ENCODE measurements at regions not wholly inside any gene's neighbourhood (a gene's known extent, or its start where the extent isn't known, plus 50 kb on each side); places are given as distances from the start of the nearest gene placed in this dataset.

DNA sequence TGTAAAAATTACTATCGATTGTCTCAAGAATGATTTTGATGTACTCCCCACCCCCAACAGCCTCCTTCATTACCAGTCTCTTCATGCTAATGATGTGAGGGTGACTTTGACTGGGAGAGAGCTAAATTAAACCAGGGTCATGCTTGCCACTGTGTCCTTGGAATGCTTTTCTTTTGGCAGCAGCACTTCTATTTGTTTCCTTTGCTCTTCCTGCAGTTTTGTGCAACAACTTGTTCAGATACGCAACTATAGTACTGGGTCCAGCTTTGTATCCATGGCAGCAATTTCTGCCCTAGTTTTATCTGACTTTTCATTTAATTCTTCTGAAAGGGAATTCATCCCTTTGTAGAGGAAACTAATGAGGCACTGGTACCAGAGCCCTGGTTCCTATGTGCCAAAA is 2792.1 kb downstream of the PCDH9 start:
- Histone ChIP-seq H3K9me3 (no peaks in the 10 kb centered on the region), H3K27ac (no peak overlapping the region), H3K36me3 (no peaks in the 10 kb centered on the region), H3K4me3 (no peak overlapping the region), H3K27me3 (no peaks in the 10 kb centered on the region), H3K4me1 (no peaks in the 10 kb centered on the region)
- TF ChIP-seq, protein P1, sequence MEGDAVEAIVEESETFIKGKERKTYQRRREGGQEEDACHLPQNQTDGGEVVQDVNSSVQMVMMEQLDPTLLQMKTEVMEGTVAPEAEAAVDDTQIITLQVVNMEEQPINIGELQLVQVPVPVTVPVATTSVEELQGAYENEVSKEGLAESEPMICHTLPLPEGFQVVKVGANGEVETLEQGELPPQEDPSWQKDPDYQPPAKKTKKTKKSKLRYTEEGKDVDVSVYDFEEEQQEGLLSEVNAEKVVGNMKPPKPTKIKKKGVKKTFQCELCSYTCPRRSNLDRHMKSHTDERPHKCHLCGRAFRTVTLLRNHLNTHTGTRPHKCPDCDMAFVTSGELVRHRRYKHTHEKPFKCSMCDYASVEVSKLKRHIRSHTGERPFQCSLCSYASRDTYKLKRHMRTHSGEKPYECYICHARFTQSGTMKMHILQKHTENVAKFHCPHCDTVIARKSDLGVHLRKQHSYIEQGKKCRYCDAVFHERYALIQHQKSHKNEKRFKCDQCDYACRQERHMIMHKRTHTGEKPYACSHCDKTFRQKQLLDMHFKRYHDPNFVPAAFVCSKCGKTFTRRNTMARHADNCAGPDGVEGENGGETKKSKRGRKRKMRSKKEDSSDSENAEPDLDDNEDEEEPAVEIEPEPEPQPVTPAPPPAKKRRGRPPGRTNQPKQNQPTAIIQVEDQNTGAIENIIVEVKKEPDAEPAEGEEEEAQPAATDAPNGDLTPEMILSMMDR (IDR thresholded peaks at IDR 0.05 in 4 of 5, conservative IDR thresholded peaks at IDR 0.05 in 1 of 5), result no peak
- no peak for TF ChIP-seq POLR2A (IDR thresholded peaks at IDR 0.05)
- no peak for ATAC-seq
- intact Hi-C loops (cut with DNase I; ENCODE audit: low total_unique reads) (no loop called here), in situ Hi-C loops (cut with MboI; ENCODE audit: low sequenced_read_pairs in 4 of 4) (no loop called here)
- DNase-seq, result no peak

DNA sequence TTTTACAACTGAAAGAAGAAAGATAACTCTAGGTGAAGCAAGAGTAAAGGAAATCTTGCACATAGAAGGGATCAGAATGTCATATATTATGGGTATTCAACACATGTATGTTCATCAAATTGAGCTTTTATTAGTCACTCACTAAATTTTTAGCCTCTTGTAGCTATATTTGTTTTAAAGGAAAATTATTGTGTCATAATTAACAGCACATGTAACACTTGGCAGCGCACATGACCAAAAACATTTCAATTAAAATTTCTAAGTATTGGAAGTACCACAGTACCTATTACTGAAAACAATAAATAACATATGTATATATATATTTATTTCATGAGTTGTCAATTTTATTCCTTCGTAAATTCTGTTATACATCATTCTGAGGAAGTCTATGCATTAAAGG is 2800.4 kb downstream of the PCDH9 start:
- in situ Hi-C loops (cut with MboI; ENCODE audit: low sequenced_read_pairs in 4 of 4) (no loop called here), intact Hi-C loops (cut with DNase I; ENCODE audit: low total_unique reads) (no loop called here)
- no peaks in the 10 kb centered on the region for H3K27me3 ChIP-seq
- no peak overlapping the region for H3K4me3 ChIP-seq
- H3K4me1 ChIP-seq, result no peaks in the 10 kb centered on the region
- no peaks in the 10 kb centered on the region for H3K36me3 ChIP-seq
- ATAC-seq (no peak), DNase-seq (no peak)
- no peaks in the 10 kb centered on the region for H3K9me3 ChIP-seq
- TF ChIP-seq, protein P1 (IDR thresholded peaks at IDR 0.05 in 4 of 5, conservative IDR thresholded peaks at IDR 0.05 in 1 of 5), result no peak
- no peak for TF ChIP-seq POLR2A (IDR thresholded peaks at IDR 0.05)
- no peak overlapping the region for H3K27ac ChIP-seq

DNA sequence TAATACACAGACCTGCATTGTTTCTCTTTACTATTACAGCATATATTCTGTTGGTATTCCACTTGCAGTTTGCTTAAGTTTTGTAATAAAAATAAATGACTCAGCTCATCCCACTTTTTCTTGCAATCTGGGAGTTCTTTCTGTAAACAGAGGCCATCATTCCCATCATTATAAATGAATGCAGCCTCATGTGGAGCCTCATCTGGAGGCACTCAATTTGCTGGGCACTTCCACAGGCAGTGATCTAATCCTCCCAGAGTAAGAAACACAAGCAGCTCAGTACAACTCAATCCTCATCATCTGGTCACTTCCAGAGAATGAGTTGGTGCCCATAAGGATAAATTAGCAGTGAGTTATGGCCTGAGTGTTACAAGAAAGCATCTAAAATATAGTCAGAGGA is 2801.9 kb downstream of the PCDH9 start:
- intact Hi-C loops (cut with DNase I; ENCODE audit: low total_unique reads), result no loop called here
- in situ Hi-C loops (cut with MboI; ENCODE audit: low sequenced_read_pairs in 4 of 4), result no loop called here
- Histone ChIP-seq H3K36me3 (no peaks in the 10 kb centered on the region), H3K4me1 (no peaks in the 10 kb centered on the region), H3K27ac (no peak overlapping the region), H3K27me3 (no peaks in the 10 kb centered on the region), H3K9me3 (no peaks in the 10 kb centered on the region), H3K4me3 (no peak overlapping the region)
- TF ChIP-seq, protein P1 (IDR thresholded peaks at IDR 0.05 in 4 of 5, conservative IDR thresholded peaks at IDR 0.05 in 1 of 5), result no peak
- TF ChIP-seq POLR2A (IDR thresholded peaks at IDR 0.05), result no peak
- ATAC-seq, result no peak
- no peak for DNase-seq

DNA sequence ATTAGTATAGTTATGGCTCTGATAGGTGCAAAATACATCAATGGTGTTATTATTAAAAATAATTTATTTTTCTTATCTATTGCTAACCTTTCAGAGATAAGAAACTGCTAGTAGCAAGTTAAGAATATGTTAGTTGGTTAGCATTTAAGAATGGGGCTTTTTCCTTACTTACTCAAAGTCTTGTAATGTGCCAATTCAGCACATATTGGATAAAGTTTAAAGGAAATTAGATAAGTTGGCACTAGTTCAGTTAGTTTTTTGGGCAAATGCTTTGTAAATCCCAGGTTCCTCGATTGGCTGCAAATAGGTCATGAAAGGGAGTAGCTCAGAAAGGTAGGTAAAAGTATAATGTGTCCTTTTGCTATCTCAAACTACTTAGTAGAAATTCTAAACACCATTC is 2806.7 kb downstream of the PCDH9 start:
- H3K9me3 ChIP-seq, result no peaks in the 10 kb centered on the region
- no peak overlapping the region for H3K4me3 ChIP-seq
- DNase-seq (no peak), ATAC-seq (no peak)
- intact Hi-C loops (cut with DNase I; ENCODE audit: low total_unique reads) (no loop called here), in situ Hi-C loops (cut with MboI; ENCODE audit: low sequenced_read_pairs in 4 of 4) (no loop called here)
- H3K27ac ChIP-seq, result no peak overlapping the region
- H3K36me3 ChIP-seq, result no peaks in the 10 kb centered on the region
- no peaks in the 10 kb centered on the region for H3K27me3 ChIP-seq
- H3K4me1 ChIP-seq, result no peaks in the 10 kb centered on the region
- TF ChIP-seq, protein P1 (IDR thresholded peaks at IDR 0.05 in 4 of 5, conservative IDR thresholded peaks at IDR 0.05 in 1 of 5), result no peak
- TF ChIP-seq POLR2A (IDR thresholded peaks at IDR 0.05), result no peak

DNA sequence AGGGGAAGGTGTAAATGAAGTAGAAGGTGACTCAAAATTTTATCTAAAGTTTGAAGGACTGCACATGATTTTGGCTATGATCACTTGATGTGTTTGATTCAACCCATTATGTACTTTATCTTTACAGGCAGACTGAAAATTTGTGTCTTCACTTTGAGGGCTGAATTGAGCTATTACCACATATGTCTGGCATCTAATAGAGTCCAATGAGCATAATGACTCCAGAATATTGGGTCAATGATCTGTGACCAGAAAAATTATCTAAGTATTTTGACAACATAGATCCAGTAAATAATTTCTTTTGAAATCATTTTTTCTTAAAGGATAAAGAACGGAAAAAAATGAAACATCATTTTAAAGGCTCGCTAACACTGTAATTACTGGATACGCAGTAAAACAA is 2810.0 kb downstream of the PCDH9 start:
- Histone ChIP-seq H3K27me3 (no peaks in the 10 kb centered on the region), H3K9me3 (no peaks in the 10 kb centered on the region), H3K4me1 (no peaks in the 10 kb centered on the region), H3K27ac (no peak overlapping the region), H3K36me3 (no peaks in the 10 kb centered on the region), H3K4me3 (no peak overlapping the region)
- ATAC-seq (no peak), DNase-seq (no peak)
- TF ChIP-seq, protein P1 (IDR thresholded peaks at IDR 0.05 in 4 of 5, conservative IDR thresholded peaks at IDR 0.05 in 1 of 5), result no peak
- TF ChIP-seq POLR2A (IDR thresholded peaks at IDR 0.05), result no peak
- in situ Hi-C loops (cut with MboI; ENCODE audit: low sequenced_read_pairs in 4 of 4) (no loop called here), intact Hi-C loops (cut with DNase I; ENCODE audit: low total_unique reads) (no loop called here)

Measured in gastrocnemius medialis (tissue), 4 donors.